ENCODE measurements at regions not wholly inside any gene's neighbourhood (a gene's known extent, or its start where the extent isn't known, plus 50 kb on each side); places are given as distances from the start of the nearest gene placed in this dataset.

DNA sequence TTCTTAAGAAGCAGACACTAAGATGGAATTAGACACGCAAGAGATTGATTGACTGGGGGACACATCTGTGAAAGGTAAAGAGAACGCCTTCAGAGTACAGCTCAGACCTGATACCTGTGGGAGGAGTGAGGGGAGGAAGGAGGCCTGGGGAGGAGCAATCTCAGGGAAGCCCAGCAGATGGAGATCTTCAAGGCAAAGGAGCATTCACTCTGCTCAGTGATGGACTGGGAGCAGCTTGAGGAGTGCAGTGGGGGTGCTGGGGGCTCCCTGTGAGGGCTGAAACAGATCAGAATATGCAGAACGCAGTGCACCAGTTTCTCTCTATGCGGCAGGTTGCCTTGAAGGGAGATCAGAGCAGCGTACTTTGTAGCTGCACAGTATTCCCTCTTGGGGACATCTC lies 103.7 kb upstream of the ATP8B1 start:
- Histone ChIP-seq H3K27ac (ENCODE audit: low read length) (no peak overlapping the region), H3K4me1 (ENCODE audit: control insufficient read depth, insufficient read depth, low read length) (peaks cover 4% of the 10 kb centered on the region), H3K9me3 (replicated peaks; ENCODE audit: control insufficient read depth, low read depth, low read length) (no peaks in the 10 kb centered on the region), H3K36me3 (ENCODE audit: control insufficient read depth, insufficient read depth, low read length) (no peaks in the 10 kb centered on the region), H3K27me3 (ENCODE audit: control insufficient read depth, insufficient read depth, low read length) (peaks cover 3% of the 10 kb centered on the region), H3K4me3 (ENCODE audit: low read length) (no peak overlapping the region)
- WGBS (ENCODE audit: insufficient coverage), result 64% methylated on average over 5 of the region's 5 CpGs
- no peak for DNase-seq

DNA sequence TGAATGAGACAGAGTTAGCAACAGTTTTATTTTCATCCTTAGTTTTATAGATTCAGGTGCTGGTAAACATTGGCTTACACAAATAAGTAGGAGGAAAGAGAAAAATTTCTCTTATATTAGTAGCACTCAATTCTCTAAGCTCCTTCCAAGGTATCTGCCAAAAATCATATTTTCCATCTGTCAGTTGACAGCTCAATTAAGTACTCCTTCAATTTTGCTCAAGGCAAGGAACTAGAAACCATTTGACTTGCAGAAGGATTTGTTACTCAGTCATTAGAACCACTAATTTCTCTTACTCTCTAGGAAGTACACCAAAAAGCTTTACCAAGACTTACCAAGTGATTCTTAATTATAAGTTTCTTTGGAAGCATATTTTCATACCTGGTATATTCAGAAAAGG lies 101.4 kb upstream of the ATP8B1 start:
- Histone ChIP-seq H3K27ac (ENCODE audit: low read length) (no peak overlapping the region), H3K27me3 (ENCODE audit: control insufficient read depth, insufficient read depth, low read length) (peaks cover 3% of the 10 kb centered on the region), H3K9me3 (replicated peaks; ENCODE audit: control insufficient read depth, low read depth, low read length) (no peaks in the 10 kb centered on the region), H3K36me3 (ENCODE audit: control insufficient read depth, insufficient read depth, low read length) (no peaks in the 10 kb centered on the region), H3K4me3 (ENCODE audit: low read length) (no peak overlapping the region), H3K4me1 (ENCODE audit: control insufficient read depth, insufficient read depth, low read length) (no peaks in the 10 kb centered on the region)
- no peak for DNase-seq

DNA sequence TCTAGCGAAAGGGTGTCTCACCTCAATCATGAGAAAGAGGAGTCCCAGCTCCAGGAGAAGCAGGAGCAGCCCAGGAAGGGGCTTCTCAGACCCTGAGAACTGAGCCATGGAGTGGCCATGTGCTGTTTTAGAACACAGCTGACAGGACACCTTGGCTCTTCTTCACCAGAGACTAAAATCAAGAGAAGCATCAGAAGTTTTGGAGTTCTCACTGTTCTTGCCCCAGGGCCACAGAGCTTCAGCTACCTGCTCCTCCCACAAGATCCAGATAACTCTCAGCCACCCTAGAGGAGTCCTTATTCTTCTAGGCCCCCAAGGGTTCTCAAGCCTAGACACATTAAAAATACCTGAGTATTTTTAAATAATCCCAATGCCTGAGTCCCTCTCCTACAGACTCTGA lies 99.6 kb upstream of the ATP8B1 start:
- Histone ChIP-seq H3K4me1 (ENCODE audit: control insufficient read depth, insufficient read depth, low read length) (no peaks in the 10 kb centered on the region), H3K27ac (ENCODE audit: low read length) (no peak overlapping the region), H3K9me3 (replicated peaks; ENCODE audit: control insufficient read depth, low read depth, low read length) (no peaks in the 10 kb centered on the region), H3K4me3 (ENCODE audit: low read length) (no peak overlapping the region), H3K27me3 (ENCODE audit: control insufficient read depth, insufficient read depth, low read length) (peaks cover 3% of the 10 kb centered on the region), H3K36me3 (ENCODE audit: control insufficient read depth, insufficient read depth, low read length) (no peaks in the 10 kb centered on the region)
- WGBS (ENCODE audit: insufficient coverage), result 80% methylated on average over 1 of the region's 1 CpG
- DNase-seq, result no peak

DNA sequence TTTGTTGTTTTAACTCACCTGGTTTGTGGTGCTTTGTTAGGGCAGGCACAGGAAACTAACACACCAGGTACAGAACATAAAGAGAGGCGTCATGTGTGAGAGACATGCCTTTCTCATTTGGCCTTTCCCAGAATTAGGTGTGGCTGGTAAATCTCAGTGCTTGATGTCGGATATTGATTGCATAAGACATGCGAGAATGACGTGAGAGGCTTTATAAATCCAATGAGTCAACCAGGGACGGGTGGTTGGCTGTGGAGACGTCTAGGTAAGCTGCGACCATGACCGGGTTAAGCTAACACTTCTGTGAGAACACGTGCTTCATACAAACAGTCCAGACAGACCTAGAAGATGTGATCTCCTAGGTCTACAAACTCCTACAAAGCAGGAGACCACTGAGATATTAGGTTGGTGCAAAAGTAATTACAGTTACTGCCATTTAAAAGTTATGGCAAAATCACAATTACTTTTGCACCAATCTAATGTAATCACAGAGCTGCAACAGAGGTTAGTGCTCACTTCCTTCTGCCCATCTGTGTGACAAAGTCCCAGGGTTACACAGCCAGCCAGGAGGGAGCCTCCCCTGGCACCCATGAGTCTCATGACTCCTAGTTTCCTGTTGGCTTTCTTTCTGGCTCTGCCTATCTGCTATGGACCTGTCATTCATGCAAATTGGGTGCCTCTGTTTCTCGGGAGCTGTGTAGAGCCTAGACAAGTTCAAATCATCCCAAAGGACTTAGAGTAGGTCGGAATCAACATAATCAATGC lies 98.9 kb upstream of the ATP8B1 start:
- H3K36me3 ChIP-seq (ENCODE audit: control insufficient read depth, insufficient read depth, low read length), result no peaks in the 10 kb centered on the region
- no peaks in the 10 kb centered on the region for H3K4me1 ChIP-seq (ENCODE audit: control insufficient read depth, insufficient read depth, low read length)
- H3K9me3 ChIP-seq (replicated peaks; ENCODE audit: control insufficient read depth, low read depth, low read length), result no peaks in the 10 kb centered on the region
- no peak overlapping the region for H3K27ac ChIP-seq (ENCODE audit: low read length)
- no peak for DNase-seq
- H3K4me3 ChIP-seq (ENCODE audit: low read length), result no peak overlapping the region
- 64% methylated on average over 7 of the region's 11 CpGs for WGBS (ENCODE audit: insufficient coverage)
- H3K27me3 ChIP-seq (ENCODE audit: control insufficient read depth, insufficient read depth, low read length), result peaks cover under 1% of the 10 kb centered on the region

DNA sequence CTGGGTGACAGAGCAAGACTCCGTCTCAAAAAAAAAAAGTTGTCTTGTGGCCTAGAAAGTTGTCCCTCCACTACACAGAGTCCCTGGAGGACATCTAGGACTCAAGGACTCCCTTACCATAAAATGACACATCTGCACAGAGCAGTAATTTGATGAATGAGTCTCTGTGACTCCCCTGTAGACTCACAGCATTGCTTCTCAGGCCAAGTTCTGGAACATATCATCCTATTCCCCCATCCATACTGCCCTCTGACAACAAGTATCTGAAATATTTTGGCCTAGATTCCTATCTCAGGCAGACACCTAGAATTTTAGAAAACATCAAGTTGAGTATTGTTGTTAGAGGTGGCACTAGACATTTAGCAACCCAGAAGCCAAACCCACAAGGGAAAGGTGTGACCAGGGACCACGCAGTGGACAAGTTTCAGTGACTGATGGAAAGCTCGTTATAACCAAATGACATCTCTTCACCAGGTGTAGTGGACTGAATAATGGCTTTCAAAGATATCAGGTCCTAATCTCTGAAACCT lies 97.9 kb upstream of the ATP8B1 start:
- WGBS (ENCODE audit: insufficient coverage), result no CpG with 5 or more reads among the region's 3 CpGs
- Histone ChIP-seq H3K4me3 (ENCODE audit: low read length) (no peak overlapping the region), H3K9me3 (replicated peaks; ENCODE audit: control insufficient read depth, low read depth, low read length) (no peaks in the 10 kb centered on the region), H3K36me3 (ENCODE audit: control insufficient read depth, insufficient read depth, low read length) (no peaks in the 10 kb centered on the region), H3K27ac (ENCODE audit: low read length) (no peak overlapping the region), H3K27me3 (ENCODE audit: control insufficient read depth, insufficient read depth, low read length) (no peaks in the 10 kb centered on the region), H3K4me1 (ENCODE audit: control insufficient read depth, insufficient read depth, low read length) (no peaks in the 10 kb centered on the region)
- no peak for DNase-seq

DNA sequence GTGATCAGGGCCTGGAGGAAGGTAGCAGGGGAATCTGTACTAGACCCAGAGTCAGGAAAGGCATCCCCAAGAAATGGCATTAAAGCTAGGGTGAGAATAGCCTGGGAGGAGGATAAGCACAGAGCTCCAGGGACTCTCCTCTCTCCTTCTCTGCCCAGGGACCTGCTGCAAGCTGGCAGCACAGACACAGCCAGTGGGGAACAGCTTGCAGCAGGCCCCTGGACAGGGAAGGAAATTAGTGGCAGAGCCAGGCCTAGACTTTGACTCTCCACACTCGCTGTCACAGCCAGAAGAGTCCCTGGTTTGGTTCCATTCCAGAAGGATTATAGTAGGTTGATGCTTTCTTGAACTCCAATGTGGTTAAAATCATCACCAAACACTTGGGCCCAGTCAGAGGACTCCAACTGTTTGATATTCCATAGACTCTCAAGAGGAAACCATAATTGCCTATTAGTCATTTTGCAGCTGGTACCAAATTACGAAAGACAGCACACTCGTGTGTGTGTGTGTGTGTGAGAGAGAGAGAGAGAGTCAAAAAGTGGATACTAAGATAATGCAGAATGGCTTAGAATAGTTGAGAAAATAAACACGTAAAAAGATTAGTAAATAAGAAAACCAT lies 95.5 kb upstream of the ATP8B1 start:
- no peaks in the 10 kb centered on the region for H3K4me1 ChIP-seq (ENCODE audit: control insufficient read depth, insufficient read depth, low read length)
- H3K4me3 ChIP-seq (ENCODE audit: low read length), result no peak overlapping the region
- no peak overlapping the region for H3K27ac ChIP-seq (ENCODE audit: low read length)
- DNase-seq, result no peak
- no CpG with 5 or more reads among the region's 4 CpGs for WGBS (ENCODE audit: insufficient coverage)
- no peaks in the 10 kb centered on the region for H3K27me3 ChIP-seq (ENCODE audit: control insufficient read depth, insufficient read depth, low read length)
- H3K9me3 ChIP-seq (replicated peaks; ENCODE audit: control insufficient read depth, low read depth, low read length), result no peaks in the 10 kb centered on the region
- no peaks in the 10 kb centered on the region for H3K36me3 ChIP-seq (ENCODE audit: control insufficient read depth, insufficient read depth, low read length)

DNA sequence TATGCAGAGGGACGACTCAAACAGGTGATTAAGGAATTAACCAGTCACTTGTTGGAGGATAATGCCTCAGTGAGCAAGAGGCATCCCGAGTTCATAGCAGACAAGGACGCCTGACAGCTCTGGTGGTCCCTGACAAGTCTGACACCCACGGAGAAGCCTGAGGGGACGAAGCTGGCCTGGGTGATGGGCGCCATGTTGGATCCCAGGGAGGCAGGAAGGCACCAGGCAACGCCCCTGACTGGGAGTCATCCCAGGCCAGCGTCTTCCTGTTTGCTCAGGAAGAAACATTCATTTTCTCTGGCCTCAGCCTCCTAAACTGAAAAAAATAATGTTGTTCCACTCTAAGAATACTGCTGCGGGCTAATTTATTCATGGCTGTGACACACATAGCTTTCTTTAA lies 92.1 kb upstream of the ATP8B1 start:
- Histone ChIP-seq H3K27ac (ENCODE audit: low read length) (no peak overlapping the region), H3K4me3 (ENCODE audit: low read length) (no peak overlapping the region), H3K36me3 (ENCODE audit: control insufficient read depth, insufficient read depth, low read length) (no peaks in the 10 kb centered on the region), H3K4me1 (ENCODE audit: control insufficient read depth, insufficient read depth, low read length) (no peaks in the 10 kb centered on the region), H3K9me3 (replicated peaks; ENCODE audit: control insufficient read depth, low read depth, low read length) (no peaks in the 10 kb centered on the region), H3K27me3 (ENCODE audit: control insufficient read depth, insufficient read depth, low read length) (no peaks in the 10 kb centered on the region)
- DNase-seq, result no peak
- 92% methylated on average over 7 of the region's 9 CpGs for WGBS (ENCODE audit: insufficient coverage)

DNA sequence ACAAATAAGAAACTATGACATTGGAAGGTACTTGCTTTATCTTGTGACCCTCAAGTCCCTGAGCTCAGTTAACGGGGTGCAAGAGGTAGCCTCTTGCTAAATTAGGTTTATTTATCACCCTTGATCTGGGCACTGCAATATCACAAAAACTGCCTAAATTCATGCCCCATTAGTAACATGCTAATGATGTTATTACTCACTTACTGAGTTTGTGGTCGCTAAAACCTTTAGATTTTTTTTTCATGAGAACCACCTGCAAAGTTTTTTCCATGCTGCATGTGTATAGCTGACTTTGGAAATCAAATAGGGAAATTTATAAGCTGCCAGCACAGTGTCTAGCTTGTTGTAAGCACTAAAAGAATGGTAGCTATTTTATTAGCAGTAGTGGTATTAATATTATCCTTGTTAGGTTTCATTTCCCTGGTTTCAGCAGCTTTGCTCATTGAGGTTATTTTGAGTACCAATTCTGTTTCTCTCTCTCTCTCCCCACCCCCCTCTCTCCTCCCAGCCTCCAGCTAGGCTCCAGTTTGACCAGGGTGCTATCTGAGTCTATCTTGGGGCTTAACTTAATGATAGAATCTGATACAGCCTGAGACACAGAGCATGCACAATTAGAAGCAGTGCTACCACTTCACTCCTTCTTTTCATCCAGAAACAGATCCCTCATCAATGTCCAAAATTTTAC lies 88.7 kb upstream of the ATP8B1 start:
- Histone ChIP-seq H3K27ac (ENCODE audit: low read length) (no peak overlapping the region), H3K4me1 (ENCODE audit: control insufficient read depth, insufficient read depth, low read length) (no peaks in the 10 kb centered on the region), H3K4me3 (ENCODE audit: low read length) (no peak overlapping the region), H3K9me3 (replicated peaks; ENCODE audit: control insufficient read depth, low read depth, low read length) (peaks cover 7% of the 10 kb centered on the region), H3K27me3 (ENCODE audit: control insufficient read depth, insufficient read depth, low read length) (no peaks in the 10 kb centered on the region), H3K36me3 (ENCODE audit: control insufficient read depth, insufficient read depth, low read length) (no peaks in the 10 kb centered on the region)
- no peak for DNase-seq
- WGBS (ENCODE audit: insufficient coverage), result no CpG with 5 or more reads among the region's 2 CpGs

DNA sequence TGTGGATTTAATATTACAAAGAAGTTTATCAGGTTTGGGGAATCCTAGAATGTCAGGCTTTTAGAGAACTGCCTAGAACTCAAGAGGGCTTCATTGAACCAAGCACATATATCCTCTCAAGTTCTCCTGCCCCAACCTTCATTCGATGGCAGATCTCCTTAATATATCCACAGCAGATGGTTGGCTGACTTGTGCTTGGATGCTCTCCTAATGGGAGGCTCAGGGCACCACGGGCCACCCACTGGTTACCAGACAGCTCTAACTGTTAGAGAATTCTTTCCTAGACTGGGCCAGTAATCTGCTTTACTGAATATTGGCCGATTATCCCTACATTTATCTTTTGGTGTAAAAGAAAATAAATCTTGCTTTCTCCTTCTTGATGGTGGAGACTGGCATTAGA lies 87.2 kb upstream of the ATP8B1 start:
- Histone ChIP-seq H3K36me3 (ENCODE audit: control insufficient read depth, insufficient read depth, low read length) (no peaks in the 10 kb centered on the region), H3K27ac (ENCODE audit: low read length) (no peak overlapping the region), H3K9me3 (replicated peaks; ENCODE audit: control insufficient read depth, low read depth, low read length) (peaks cover 7% of the 10 kb centered on the region), H3K4me1 (ENCODE audit: control insufficient read depth, insufficient read depth, low read length) (no peaks in the 10 kb centered on the region), H3K4me3 (ENCODE audit: low read length) (no peak overlapping the region), H3K27me3 (ENCODE audit: control insufficient read depth, insufficient read depth, low read length) (no peaks in the 10 kb centered on the region)
- 85% methylated on average over 2 of the region's 3 CpGs for WGBS (ENCODE audit: insufficient coverage)
- no peak for DNase-seq

DNA sequence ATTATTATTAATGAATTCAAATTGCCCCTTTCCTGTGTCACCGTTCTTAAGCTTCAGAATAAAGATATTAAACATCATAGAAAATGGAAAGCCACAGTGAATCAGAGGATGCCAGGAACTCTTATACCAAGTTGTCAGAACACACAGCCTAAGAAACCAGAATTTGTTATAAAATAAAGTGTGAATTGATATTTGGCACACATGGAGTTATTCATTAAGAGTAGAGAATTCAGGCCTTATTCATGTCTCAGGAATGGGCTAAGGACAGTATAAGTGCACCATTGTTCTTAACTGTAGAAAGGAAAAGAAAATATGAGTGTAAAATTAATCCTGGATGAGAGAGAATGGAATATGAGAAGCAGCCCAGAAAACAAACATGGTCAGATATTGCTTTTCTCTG lies 86.7 kb upstream of the ATP8B1 start:
- no peak for DNase-seq
- no CpG with 5 or more reads among the region's 1 CpG for WGBS (ENCODE audit: insufficient coverage)
- Histone ChIP-seq H3K36me3 (ENCODE audit: control insufficient read depth, insufficient read depth, low read length) (no peaks in the 10 kb centered on the region), H3K4me1 (ENCODE audit: control insufficient read depth, insufficient read depth, low read length) (no peaks in the 10 kb centered on the region), H3K4me3 (ENCODE audit: low read length) (no peak overlapping the region), H3K9me3 (replicated peaks; ENCODE audit: control insufficient read depth, low read depth, low read length) (peaks cover 7% of the 10 kb centered on the region), H3K27me3 (ENCODE audit: control insufficient read depth, insufficient read depth, low read length) (no peaks in the 10 kb centered on the region), H3K27ac (ENCODE audit: low read length) (no peak overlapping the region)
